HG03066 (cell line): ENCODE measurements at regions not wholly inside any gene's neighbourhood (a gene's known extent, or its start where the extent isn't known, plus 50 kb on each side); places are given as distances from the start of the nearest gene placed in this dataset.

Experiments used
- ATAC-seq: cut with Tn5 transposase; IDR thresholded peaks from one replicate; pipeline ENCODE4 v1.9.1; 2021; ENCODE audit warnings: low read depth; ENCODE audit not compliant: unreplicated experiment

- ATAC-seq: no peak
Measured at GRCh38 chr18:26745288-26746181, 120.0 kb downstream of the AQP4 start.

- ATAC-seq: no peak
Measured at GRCh38 chr18:26741758-26742157, 123.7 kb downstream of the AQP4 start.

- no peak for ATAC-seq
Measured at GRCh38 chr18:26741048-26741447, 124.5 kb downstream of the AQP4 start.

- no peak for ATAC-seq
Measured at GRCh38 chr18:26740396-26740795, 125.1 kb downstream of the AQP4 start.

- no peak for ATAC-seq
Measured at GRCh38 chr18:26738706-26739105, 126.8 kb downstream of the AQP4 start.

GRCh38 chr18:26736301-26736700 lies 129.2 kb downstream of the AQP4 start:
- no peak for ATAC-seq

DNA sequence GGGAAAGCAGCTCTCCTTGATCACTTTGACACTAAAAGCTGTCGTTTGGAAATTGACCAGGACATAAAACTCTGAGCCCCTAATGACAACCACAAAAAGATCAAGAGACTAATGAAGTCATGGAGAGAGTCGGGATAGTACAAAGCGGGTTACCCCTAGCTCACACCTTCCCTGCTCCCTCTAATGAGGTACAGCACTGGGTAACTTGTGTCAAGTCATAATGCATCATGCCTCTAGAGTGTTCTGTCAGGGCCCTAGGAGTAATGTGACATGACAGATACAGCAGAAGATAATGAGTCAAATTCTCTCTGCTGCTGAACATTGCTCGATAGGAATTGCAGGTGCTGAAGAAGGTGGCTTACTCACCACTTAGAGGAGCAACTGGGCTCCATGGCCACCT lies 130.7 kb downstream of the AQP4 start:
- ATAC-seq: no peak

- no peak for ATAC-seq
Measured at GRCh38 chr18:26729449-26729848, 136.1 kb downstream of the AQP4 start.

- no peak for ATAC-seq
Measured at GRCh38 chr18:26729008-26729407, 136.5 kb downstream of the AQP4 start.

DNA sequence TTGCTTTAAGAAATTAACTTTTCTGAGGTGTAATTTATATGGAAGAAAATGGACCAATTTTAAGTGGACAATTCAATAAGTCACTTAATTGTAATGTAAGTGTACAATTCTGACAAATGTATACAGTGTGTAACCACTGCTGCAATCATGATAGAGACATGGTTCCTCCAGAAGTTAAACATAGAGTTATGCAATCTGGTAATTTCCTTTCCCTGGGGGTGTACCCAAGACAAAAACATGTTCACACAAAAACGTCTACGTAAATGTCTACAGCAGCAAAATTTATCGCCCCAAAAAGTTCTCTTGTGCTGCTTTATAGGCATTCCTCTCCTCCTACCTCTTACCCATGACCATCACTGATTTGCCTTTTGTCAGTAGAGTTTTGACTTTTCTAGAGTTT lies 141.5 kb downstream of the AQP4 start:
- ATAC-seq: no peak

DNA sequence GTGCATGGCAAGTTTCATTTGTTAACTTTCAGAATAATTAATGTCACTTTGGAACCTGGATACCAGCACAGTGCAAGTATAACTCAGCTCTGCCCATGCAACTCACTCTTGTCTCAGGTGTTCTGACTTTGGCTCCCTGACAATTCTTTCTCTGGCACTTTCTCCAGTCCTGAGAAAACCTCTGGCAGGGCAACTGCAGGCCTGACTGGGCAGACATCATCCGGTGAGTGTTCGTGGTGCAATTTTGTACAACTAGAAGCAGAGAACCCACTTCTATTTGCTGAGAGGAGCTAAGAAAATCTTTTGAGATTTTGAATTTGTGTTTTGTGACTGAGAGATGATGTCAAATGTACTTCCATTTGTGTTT lies 143.0 kb downstream of the AQP4 start:
- no peak for ATAC-seq

GRCh38 chr18:26721854-26722564 lies 143.5 kb downstream of the AQP4 start:
- ATAC-seq: no peak

DNA sequence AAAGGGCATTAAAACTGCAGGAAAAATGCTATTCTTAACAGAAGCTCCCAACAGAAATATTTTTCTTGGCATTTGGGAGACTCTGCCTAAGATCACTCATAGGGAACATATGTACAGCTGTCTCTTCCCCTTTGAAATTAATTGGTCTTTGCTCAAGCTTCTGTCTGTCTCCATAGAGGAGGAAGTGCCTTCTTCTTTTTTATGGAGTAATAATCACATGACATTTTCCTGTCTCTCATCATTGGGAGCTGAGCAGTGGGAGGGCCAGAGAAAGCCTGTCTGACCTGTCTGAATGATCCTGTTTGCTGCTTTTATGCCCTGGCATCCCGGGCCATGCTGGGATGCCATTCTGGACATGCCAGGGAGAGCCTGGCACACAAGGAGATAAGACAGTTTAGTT lies 145.6 kb downstream of the AQP4 start:
- no peak for ATAC-seq

DNA sequence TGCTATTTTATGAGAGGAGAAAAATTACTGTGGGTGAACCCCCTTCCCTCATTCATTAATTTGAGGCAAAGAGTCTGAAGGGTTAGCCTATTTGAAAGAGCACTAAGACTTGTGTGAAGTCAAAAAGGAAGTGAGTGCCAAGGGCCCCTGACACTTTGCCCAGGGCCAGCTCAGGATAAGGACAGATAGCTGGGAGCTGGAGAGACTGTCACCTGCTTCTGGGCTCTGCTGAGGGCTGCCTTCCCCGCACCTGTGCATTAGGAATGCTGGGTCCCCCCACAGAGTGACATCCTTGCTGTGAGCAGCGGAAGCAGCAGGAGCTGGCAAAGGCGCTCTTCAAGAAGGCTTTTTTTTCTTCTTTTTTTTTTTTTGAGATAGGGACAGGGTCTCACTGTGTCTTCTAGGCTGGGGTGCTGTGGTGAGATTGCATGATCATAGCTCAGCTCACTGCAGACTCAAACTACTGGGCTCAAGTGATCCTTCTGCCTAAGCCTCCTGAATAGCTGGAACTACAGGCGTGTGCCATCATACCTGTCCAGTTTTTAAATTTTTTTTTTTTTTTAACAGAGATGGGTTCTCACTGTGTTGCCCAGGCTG lies 148.3 kb downstream of the AQP4 start:
- no peak for ATAC-seq

DNA sequence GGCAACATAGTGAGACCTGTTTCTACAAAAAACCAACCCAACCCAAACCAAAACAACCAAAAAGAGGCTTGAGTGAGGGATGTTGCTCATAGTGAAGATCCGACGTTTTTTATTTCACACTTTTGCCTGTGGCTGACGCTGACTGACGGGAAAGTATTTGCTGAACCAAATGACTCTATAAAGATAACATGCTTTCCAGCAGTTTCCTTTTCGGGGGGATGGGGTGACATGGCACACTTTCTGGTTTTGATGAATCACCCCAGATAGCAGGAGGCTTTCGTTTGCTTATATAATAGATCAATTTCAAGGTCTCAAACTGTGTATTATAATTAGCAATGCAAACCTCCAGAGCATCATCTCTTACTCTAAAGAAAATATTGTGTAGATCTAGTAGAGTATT lies 150.8 kb downstream of the AQP4 start:
- ATAC-seq: no peak

- ATAC-seq: no peak
Measured at GRCh38 chr18:26711756-26712155, 153.8 kb downstream of the AQP4 start.

DNA sequence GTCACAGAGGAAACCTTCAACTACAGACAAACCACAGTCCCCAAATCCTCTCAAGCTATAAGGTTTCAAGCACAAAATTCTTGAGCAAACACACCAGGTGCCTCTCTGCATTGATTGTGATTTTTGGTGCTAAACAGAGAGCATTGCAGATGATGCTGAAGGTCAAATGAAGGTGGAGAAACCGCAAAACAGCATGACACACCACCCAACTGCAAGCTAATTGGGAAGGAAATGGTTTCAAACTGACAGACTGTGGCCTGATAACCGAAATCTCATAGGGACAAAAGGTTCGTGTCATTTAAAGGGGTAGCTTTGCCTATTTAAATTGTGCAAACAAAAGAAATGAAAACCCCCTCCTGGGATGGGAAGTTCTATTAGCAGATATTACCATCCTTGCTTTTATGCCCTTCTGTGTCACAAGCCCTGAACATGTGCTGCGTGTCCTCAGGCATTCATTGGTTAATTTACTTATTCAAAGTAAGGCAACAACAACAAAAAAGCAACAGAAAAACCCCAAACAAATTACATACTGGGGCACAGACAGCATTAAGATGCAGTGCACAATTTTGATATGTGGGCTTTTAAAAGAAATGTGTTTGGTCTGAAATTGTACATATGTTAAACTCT lies 154.9 kb downstream of the AQP4 start:
- ATAC-seq: peak; percentile 86

DNA sequence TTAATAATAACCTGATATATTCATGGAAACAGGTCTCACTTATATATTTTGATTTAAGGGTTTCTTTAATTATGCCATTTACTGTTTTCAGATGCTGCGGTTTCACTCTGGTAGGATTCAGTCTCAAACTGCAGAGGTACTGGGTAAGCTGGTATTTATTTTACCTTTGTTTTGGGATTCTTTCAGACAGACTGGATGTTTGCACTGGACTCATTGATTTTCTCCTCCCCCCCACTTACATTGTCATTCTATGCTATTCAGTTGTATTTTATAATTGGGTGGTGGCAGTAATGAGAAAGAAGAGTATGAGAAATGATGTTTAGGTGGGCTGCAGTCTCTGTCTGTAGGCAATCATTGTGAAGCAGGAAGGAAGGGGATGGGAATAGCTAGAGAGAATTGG lies 155.6 kb downstream of the AQP4 start:
- no peak for ATAC-seq

DNA sequence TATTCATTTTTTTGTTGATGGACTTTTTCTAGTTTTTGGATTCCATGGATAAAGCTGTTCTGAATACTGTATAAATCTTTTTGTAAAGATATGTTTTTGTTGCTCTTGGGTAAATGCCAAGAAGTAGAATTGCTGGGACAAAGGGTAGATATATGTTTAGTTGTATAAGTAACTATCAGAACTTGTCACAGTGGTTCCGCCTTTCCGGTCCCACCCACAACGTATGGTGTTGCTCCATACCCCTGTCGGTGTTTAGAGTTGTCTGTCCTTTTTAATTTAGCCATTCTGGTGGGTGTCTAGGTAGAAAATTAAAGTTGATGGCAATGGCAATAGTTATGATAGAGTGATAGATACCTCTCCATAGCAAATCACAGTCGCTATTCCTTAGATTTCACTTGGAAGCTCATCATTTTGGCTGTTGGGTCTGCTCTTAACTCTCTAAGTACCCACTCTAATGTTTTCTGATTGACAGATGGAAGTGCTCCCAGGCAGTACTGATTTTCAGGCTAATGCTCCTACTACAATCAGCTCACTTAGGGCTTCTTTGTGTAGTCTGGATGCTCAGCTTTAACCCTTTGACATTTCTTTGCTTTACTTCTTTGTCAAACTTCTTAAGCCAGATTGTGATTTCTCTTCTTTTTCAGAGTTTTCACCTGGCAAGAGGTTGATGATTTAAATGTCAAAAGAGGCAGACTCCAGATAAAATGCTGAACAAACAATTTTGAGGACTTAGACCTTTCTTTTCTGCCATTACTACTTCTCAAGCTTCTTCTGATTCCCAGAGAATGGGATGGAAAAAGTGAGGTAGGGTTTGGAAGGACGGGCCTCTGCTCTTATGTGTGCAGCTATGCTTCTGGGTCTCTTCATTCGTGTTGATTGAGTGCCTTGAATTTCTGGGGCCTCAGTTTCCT lies 156.4 kb downstream of the AQP4 start:
- no peak for ATAC-seq

- no peak for ATAC-seq
Measured at GRCh38 chr18:26706911-26707351, 158.6 kb downstream of the AQP4 start.
